ENCODE measurements at regions not wholly inside any gene's neighbourhood (a gene's known extent, or its start where the extent isn't known, plus 50 kb on each side); places are given as distances from the start of the nearest gene placed in this dataset.
"Not testable (repeated sequence)": the region's sequence is repeated elsewhere in the genome, so short reads cannot be mapped to it uniquely, and the experiment has no call there.

DNA sequence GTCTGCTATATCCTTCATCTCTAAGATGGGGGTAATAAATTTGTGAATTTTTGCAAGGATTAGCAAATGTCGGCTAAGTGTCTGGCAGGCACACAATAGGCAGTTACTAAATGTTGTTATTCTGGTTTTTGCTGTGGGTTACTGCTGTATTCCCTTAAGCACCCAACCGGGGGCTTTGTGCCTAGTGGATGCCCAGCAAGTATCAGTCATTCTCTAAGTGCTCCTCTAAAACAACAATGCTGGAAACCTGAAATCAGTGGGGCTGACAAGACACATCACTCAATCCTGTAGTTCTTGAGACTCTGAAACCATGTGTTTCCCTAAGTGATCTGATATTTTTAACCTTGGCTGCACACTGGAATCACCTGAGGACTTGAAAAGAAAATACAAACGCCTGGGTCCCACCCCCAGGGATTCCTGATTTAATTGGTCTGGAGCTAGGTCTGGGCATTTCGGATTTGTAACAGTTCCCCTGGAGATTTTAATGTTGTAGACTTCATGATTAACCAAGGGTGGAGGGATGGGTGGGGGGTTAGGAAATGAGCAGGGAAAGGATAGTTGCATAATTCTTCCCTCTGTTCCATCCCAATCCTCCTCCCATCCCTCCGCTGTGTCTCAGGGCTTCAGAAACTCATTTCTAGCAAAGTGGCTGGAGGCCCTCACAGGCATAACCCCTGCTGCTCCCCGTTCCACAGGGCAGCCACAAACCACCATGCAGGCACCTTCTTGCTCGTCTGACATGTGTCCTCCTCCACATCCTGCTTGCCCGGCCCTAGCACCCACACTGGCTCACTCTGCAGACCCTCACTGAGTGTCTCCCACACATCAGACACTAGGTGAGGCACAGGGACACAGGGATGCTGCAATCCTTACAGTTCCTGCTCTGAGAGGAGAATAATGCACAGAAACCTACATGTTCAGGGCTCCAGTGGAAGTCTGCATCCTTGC is 61.7 kb upstream of the LYRM9 start:
- Histone ChIP-seq H4K20me1 (ENCODE audit: insufficient read depth, low read length) (no peaks in the 10 kb centered on the region), H2AFZ (ENCODE audit: low read length) (no peak overlapping the region), H3K79me2 (ENCODE audit: insufficient read depth, low read depth, low read length) (no peaks in the 10 kb centered on the region), H3K9me2 (ENCODE audit: insufficient read depth, low read length) (no peaks in the 10 kb centered on the region), H3K4me3 (ENCODE audit: low read depth, low read length, poor library complexity, severe bottlenecking) (no peak overlapping the region), H3K9me3 (ENCODE audit: low read length) (no peaks in the 10 kb centered on the region), H3K27ac (ENCODE audit: low read depth, low read length, poor library complexity, severe bottlenecking) (no peak overlapping the region), H3K4me1 (ENCODE audit: insufficient read depth, low read length, poor library complexity, severe bottlenecking) (no peaks in the 10 kb centered on the region), H3K4me2 (ENCODE audit: low read length) (no peak overlapping the region), H3K36me3 (ENCODE audit: insufficient read depth, low read length) (no peaks in the 10 kb centered on the region)
- POLR2A ChIA-PET: no interaction called here
- CTCF ChIA-PET (ENCODE audit: unreplicated experiment): no interaction called here
- TF ChIP-seq, protein P1, sequence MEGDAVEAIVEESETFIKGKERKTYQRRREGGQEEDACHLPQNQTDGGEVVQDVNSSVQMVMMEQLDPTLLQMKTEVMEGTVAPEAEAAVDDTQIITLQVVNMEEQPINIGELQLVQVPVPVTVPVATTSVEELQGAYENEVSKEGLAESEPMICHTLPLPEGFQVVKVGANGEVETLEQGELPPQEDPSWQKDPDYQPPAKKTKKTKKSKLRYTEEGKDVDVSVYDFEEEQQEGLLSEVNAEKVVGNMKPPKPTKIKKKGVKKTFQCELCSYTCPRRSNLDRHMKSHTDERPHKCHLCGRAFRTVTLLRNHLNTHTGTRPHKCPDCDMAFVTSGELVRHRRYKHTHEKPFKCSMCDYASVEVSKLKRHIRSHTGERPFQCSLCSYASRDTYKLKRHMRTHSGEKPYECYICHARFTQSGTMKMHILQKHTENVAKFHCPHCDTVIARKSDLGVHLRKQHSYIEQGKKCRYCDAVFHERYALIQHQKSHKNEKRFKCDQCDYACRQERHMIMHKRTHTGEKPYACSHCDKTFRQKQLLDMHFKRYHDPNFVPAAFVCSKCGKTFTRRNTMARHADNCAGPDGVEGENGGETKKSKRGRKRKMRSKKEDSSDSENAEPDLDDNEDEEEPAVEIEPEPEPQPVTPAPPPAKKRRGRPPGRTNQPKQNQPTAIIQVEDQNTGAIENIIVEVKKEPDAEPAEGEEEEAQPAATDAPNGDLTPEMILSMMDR (conservative IDR thresholded peaks at IDR 0.05; ENCODE audit: low read length): no peak
- TF ChIP-seq EZH2phosphoT487 (IDR thresholded peaks at IDR 0.05; ENCODE audit: borderline replicate concordance, low read depth, low read length): no peak
- DNase-seq (ENCODE audit: low spot score): no peak
- intact Hi-C loops (cut with micrococcal nuclease; ENCODE audit: unreplicated experiment): no loop called here
- BruUV-seq (replicated peaks): no TSS peak

DNA sequence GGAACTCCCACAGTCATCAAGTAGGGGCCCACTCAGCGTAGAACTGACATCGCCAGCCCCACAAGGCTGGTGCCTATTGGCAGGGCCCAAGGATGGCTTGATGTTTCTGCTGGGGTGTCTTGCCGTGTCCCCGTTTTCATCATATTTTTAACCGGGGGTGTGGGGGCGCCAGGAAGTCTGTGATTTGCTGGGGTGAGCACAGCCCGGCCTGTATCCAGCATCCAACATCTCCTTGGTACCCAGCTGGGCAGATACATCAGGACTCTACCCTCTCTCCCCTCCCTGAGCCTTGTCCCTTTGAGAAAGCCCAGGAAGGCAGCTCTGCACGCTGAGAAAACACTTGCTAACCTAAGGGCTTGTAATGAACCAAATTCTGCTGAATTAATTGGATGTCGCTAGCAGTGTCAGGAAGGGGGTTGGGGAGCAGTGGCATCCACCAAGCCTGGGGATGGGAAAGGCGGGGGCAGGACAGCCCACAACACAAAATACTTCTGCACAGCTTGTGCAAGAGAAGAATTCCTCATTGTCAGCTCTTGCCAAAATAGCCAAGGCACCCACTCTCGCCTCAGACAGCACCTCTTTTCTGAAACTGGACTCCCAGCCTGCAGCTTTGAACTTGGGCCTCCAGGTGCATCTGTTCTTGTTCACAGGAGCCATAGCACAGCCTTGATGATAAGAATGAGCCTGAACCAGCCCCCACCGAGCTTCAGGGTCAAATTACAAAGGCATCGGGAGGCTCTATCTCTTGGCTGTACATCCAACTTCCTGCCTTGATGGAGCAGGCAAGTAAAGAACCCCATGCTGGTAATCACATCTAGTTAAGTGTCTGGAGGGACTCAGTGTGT is 63.7 kb upstream of the LYRM9 start:
- Histone ChIP-seq H3K9me2 (ENCODE audit: insufficient read depth, low read length) (no peaks in the 10 kb centered on the region), H4K20me1 (ENCODE audit: insufficient read depth, low read length) (no peaks in the 10 kb centered on the region), H3K4me1 (ENCODE audit: insufficient read depth, low read length, poor library complexity, severe bottlenecking) (no peaks in the 10 kb centered on the region), H3K4me3 (ENCODE audit: low read depth, low read length, poor library complexity, severe bottlenecking) (no peak overlapping the region), H3K36me3 (ENCODE audit: insufficient read depth, low read length) (no peaks in the 10 kb centered on the region), H3K4me2 (ENCODE audit: low read length) (no peak overlapping the region), H3K9me3 (ENCODE audit: low read length) (no peaks in the 10 kb centered on the region), H3K27ac (ENCODE audit: low read depth, low read length, poor library complexity, severe bottlenecking) (no peak overlapping the region), H2AFZ (ENCODE audit: low read length) (no peak overlapping the region), H3K79me2 (ENCODE audit: insufficient read depth, low read depth, low read length) (no peaks in the 10 kb centered on the region)
- no TSS peak for BruUV-seq (replicated peaks)
- intact Hi-C loops (cut with micrococcal nuclease; ENCODE audit: unreplicated experiment): no loop called here
- TF ChIP-seq EZH2phosphoT487 (IDR thresholded peaks at IDR 0.05; ENCODE audit: borderline replicate concordance, low read depth, low read length): no peak
- TF ChIP-seq, protein P1 (conservative IDR thresholded peaks at IDR 0.05; ENCODE audit: low read length): no peak
- DNase-seq (ENCODE audit: low spot score): no peak
- ChIA-PET POLR2A (no interaction called here), CTCF (ENCODE audit: unreplicated experiment) (no interaction called here)

DNA sequence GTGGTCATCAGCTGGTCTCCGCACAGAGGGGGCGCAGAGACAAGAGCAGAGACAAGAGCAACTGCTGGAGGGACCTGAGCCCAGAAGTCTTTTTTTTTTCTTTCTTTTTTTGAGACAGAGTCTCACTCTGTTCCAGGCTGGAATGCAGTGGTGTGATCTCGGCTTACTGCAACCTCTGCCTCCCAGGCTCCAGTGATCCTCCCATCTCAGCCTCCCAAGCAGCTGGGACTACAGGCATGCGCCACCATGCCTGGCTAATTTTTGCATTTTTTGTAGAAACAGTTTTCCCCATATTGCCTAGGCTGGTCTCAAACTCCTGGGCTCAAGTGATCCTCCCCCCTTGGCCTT is 64.3 kb upstream of the LYRM9 start:
- H3K9me2 ChIP-seq (ENCODE audit: insufficient read depth, low read length); H3K9me3 ChIP-seq (ENCODE audit: low read length); intact Hi-C loops (cut with micrococcal nuclease; ENCODE audit: unreplicated experiment); DNase-seq (ENCODE audit: low spot score); H3K36me3 ChIP-seq (ENCODE audit: insufficient read depth, low read length); BruUV-seq (replicated peaks); H4K20me1 ChIP-seq (ENCODE audit: insufficient read depth, low read length); H3K4me3 ChIP-seq (ENCODE audit: low read depth, low read length, poor library complexity, severe bottlenecking); H3K4me2 ChIP-seq (ENCODE audit: low read length); H3K79me2 ChIP-seq (ENCODE audit: insufficient read depth, low read depth, low read length); POLR2A ChIA-PET; CTCF ChIA-PET (ENCODE audit: unreplicated experiment); H2AFZ ChIP-seq (ENCODE audit: low read length); H3K4me1 ChIP-seq (ENCODE audit: insufficient read depth, low read length, poor library complexity, severe bottlenecking); H3K27ac ChIP-seq (ENCODE audit: low read depth, low read length, poor library complexity, severe bottlenecking): not testable (repeated sequence)

Data from OCI-LY7 (cell line).